ENCODE measurements at regions not wholly inside any gene's neighbourhood (a gene's known extent, or its start where the extent isn't known, plus 50 kb on each side); places are given as distances from the start of the nearest gene placed in this dataset.

DNA sequence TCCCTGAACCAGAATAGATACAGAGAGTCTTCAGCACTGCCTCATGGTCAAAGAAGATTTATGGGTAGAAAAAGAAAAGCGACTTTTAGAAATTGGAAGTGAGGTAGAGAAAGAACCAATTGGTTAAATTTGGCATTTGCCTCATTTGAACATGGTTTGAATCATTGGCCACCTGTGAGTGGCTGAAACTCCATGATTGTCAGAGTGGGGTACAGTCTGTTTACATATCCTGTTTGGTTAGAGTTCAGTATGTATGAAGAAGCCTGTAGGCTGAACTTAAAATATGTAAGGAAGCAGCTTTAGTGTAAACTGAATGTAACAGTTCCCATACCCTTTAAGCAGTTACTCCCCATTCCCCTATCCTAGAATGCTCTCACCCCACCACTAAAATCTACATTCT is 76.0 kb upstream of the CTSO start:
- no peak for DNase-seq

- DNase-seq: no peak
These were observed 67.6 kb upstream of the CTSO start for GRCh38 chr4:156021298-156021697.

DNA sequence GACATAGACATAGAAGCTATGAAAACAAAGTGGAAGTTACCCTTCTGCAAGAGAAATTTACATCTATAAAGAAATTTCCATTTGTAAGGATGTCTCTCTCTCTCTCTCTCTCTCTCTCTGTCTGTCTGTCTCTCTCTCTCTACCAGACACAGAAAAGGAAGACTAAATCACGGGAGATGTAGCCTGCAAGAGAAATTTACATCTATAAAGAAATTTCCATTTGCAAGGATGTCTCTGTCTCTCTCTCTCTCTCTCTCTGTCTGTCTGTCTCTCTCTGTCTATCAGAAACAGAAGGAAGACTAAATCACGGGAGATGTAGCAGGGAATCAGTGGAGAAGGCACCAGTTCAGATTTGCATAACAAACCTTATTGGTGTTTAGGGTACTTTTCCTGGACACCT is 65.6 kb upstream of the CTSO start:
- no peak for DNase-seq

GRCh38 chr4:156018383-156018782 is 64.7 kb upstream of the CTSO start:
- no peak for DNase-seq

DNA sequence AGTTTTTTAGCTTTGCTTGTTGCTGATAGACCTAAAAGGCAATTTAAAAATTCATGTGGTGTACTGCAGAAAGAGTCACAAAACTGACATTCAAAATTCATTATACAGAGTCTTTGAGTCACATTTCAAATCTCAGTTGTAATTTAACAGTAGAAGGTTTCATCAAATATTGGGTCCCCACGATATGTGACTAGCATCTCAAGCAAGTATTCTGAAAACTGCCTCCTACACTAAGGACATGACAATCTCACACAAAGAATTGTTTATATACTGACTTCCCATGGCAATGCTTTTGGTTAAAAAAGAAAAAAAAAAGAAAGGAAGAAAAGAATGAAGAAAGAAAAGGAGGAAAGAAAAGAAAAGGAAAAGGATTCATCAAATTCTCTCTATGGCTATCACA is 62.1 kb upstream of the CTSO start:
- DNase-seq: no peak

- DNase-seq: no peak
These were observed 52.5 kb upstream of the CTSO start for GRCh38 chr4:156006192-156006591.
